Amygdala (tissue), 56 donors: ENCODE measurements at regions not wholly inside any gene's neighbourhood (a gene's known extent, or its start where the extent isn't known, plus 50 kb on each side); places are given as distances from the start of the nearest gene placed in this dataset.
A peak's percentile ranks its signal among the peaks of the same experiment; 100 is the strongest.

Experiments
- DNase-seq, 56 donors: peaks; one replicate each; lab custom pipeline; 2025; lab: John Stamatoyannopoulos, UW

DNA sequence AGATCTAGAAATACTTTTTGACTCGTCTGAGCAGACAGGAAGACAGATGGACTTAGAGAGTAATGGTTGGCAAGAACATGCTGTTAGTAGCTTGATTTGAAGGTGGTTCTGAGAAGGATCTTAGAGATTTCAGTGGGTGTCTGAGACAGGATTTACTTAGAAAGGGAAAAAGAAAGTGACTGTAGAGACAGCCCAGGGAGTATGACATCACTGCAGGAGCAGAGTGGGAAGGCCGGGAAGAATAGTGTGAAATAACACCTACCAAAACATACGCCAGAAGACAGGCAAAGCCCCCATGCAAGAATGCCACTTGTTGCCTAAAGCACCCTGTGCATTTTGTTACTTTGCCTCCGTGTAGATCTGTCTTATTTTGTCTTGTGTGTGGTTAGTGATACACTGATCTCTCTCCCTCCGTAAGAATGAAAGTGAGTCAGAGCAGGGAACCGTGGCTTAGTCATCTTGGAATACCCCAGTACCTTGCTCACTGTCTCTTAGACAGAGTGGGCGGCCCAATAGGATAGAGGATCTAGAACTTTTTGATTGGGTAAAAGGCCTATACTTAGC is 161.3 kb upstream of the IFNG-AS1 start:
- DNase-seq: peak in 26 of 56 donors; percentile 2 to 66 (median 20)

GRCh38 chr12:67829896-67830295 is 159.4 kb upstream of the IFNG-AS1 start:
- DNase-seq: no peak

- DNase-seq: no peak
Observed at GRCh38 chr12:67832155-67832554, 157.1 kb upstream of the IFNG-AS1 start.

DNA sequence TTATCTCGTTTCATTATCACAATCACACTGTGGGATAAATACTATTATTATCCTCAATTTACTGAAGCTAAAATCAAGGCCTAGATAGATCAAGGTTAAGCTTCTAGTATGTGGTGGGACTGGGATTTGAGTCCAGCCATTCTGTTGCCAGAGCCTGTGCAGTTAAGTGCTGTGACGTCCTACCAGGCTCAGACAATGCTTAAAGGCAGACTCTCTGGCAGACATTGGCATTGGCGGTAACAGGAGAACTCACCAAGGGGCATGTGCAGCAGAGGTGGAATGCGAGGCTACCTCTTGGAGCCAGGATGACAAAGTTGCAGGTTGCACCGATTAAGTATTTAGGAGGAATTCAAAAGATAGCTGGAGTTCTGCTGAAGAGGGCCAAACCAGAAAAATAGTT is 155.6 kb upstream of the IFNG-AS1 start:
- DNase-seq: no peak

DNA sequence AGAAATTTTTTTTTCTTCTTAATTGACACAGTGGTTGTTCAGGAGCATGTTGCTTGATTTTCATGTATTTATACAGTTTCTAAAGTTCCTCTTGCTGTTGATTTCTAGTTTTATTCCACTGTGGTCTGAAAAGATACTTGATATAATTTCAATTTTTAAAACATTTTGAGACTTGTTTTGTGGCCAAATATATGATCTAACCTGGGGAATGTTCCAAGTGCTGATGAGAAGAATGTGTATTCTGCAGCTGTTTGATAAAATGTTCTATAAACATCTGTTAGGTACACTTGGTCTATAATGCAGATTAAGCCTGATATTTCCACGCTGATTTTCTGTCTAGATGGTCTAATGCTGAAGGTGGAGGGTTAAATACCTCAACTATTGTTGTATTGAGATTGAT is 151.4 kb upstream of the IFNG-AS1 start:
- DNase-seq: no peak

DNA sequence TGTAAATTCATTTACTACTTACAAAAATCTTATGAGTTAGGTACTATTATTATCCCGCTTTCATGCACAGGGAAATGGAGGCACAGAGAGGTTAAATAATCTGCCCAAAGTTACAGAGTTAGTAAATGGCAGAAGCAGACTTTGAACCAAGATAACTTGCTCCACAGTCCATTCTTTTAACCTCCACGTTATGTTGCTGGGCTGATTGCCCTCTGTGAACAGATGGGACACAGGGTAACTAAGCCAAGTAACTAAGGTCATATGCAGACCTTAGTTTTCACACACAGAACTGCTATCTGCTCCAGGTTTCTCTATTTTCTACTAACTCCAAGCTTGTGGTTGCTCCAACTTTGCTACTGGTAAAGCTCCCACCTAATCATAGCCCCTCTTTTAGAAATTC is 147.1 kb upstream of the IFNG-AS1 start:
- no peak for DNase-seq

GRCh38 chr12:67843257-67843656 is 146.0 kb upstream of the IFNG-AS1 start:
- no peak for DNase-seq

- DNase-seq: no peak
Observed at GRCh38 chr12:67852701-67853100, 136.5 kb upstream of the IFNG-AS1 start.

DNA sequence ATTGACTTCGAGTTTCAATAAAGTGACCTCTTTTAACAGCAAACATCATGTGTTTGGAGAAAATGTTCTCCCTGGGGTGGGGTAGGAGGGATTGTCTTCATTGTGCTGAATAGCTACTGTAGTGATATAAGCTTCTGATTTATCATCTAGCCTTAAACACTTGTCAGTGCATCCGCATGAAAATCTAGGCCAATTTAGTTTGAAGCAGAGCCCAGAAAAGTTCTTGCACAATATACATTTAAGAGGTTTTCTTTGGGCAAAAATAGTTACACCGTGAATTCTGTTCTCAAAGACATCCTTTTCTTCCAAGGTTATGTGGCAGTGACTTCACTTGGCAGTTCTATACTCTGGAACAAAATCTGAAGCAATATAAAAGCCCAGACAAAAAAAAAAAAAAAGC is 136.0 kb upstream of the IFNG-AS1 start:
- no peak for DNase-seq

DNA sequence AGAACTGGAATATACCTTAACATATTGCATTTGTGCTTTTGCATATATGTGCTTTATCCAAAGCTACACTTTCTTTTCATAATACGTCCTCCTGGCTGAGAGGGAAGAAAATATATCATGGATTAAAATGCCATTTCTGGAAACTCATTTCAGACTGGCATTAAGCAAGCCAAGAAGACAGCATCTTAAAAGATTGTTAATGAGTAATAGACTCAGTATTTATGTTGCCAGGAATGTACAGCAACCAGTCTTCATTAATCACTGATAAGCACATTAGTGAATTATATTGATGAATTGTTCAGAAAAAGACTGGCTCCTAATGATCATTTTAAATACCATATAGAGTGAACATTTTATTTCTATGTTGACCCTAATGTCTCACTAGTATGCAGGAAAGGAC is 134.9 kb upstream of the IFNG-AS1 start:
- no peak for DNase-seq

DNA sequence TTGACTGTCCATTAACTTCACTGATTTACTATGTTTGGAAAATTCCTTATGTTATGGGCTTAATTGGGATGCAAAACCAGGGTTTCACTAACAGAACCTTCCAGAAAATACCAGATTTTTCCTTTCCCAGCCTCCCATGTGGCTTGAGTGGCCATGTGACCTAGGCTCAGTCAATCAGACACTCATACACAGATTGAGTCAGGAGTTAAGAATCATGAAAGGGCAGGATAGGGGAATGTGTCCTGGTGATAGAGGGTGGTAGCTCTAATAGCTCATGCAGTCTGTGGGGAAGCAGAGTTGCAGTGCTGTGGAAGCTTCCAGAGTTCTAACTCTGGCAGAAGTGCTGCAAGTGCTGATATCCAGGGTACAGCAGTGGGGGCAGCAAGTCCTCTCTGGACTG is 134.1 kb upstream of the IFNG-AS1 start:
- DNase-seq: no peak

DNA sequence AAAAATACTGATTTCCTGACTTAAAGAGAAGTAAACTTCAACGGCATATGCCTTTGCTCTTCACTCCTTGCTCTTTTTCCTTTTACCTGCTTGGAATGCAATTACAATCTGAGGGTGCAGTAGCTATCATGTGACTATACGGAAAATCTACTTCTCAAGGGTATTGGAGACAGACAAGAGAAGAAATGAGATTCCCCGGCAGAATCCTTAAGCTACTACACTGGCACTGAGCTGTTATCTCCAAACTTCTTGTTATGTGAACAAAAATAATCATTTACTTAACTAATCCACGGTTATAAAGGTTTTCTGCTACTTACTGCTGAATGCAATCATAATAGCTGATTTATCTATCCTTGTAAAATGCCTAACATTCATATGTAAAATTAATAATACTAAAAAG is 118.0 kb upstream of the IFNG-AS1 start:
- DNase-seq: no peak

DNA sequence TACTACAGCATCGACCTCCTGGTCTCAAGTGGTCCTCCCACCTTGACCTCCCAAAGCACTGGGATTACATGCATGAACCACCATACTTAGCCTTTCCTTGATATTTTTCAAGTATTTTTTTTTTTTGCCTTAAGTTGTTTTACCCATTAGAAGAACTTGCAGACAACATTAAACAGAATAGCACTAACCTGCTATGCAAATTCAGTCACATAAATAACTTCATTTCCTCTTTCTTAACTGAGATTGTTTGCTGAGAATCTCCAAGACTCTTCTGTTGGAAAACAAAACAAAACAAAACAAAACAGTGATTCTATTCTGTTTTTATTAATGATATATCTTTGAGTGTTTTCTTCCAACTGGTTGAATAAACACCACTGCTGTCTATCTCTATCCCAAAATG is 115.9 kb upstream of the IFNG-AS1 start:
- no peak for DNase-seq

GRCh38 chr12:67876305-67876915 is 112.8 kb upstream of the IFNG-AS1 start:
- no peak for DNase-seq

- no peak for DNase-seq
Observed at GRCh38 chr12:67877727-67878126, 111.5 kb upstream of the IFNG-AS1 start.

DNA sequence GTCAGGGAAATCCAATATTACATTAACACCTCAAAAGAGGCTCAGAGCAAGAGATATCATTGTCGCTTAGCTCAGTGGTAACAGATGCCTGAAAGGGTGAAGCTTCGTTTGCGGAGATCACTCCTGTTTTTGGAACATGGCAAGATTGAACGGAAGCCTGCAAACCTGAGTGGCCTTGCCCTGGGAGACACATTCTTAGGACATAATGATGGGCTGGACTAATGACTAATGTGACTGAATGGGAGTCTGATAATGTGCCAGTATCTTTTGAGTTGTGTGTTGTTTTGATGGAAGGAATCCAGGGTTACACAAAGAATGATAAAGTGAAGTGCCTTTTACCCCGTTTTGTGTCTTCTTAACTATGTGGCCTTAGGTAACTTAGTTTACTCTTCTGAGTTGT is 109.3 kb upstream of the IFNG-AS1 start:
- no peak for DNase-seq

- DNase-seq: no peak
Observed at GRCh38 chr12:67881565-67881964, 107.7 kb upstream of the IFNG-AS1 start.

GRCh38 chr12:67884596-67884995 is 104.7 kb upstream of the IFNG-AS1 start:
- no peak for DNase-seq

DNA sequence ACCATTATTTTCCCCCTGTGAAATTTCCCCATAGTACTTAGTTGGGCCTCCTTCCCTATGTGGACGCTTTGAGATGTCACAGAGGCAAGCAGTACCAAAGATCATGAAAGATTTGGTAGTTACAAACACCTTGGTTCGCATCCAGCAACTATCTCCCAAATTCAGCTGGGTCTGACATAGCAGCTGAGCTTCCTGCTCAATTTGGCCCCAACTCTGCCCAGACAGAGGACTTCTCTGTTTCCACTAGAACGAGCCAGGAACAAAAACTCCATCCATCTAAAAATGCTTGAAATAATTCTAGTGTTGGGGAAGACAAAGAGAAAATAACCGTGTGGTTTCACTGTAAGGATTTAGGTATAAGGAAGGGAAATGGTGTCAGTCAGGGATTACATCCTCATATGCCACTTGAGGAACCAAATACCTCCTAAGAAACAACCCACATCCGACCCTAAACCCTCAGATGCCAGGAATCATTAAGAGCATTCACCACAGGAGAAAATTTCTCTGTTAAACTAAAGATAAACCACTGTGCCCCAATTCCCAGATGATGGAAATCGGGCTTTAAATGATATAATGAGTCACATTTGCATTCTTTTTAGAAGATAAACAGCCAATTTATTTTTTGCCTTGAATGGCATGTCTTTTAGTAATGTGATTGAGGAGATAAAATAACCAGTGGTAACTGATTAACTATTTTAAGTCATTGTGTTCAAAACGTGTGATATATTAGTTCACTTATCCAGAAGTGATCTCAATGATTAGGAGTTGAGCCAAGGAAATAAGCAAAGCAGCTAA is 103.7 kb upstream of the IFNG-AS1 start:
- peak in 1 of 56 donors; percentile 0 for DNase-seq

GRCh38 chr12:67887065-67887464 is 102.2 kb upstream of the IFNG-AS1 start:
- no peak for DNase-seq

- no peak for DNase-seq
Observed at GRCh38 chr12:67889931-67890330, 99.3 kb upstream of the IFNG-AS1 start.

DNA sequence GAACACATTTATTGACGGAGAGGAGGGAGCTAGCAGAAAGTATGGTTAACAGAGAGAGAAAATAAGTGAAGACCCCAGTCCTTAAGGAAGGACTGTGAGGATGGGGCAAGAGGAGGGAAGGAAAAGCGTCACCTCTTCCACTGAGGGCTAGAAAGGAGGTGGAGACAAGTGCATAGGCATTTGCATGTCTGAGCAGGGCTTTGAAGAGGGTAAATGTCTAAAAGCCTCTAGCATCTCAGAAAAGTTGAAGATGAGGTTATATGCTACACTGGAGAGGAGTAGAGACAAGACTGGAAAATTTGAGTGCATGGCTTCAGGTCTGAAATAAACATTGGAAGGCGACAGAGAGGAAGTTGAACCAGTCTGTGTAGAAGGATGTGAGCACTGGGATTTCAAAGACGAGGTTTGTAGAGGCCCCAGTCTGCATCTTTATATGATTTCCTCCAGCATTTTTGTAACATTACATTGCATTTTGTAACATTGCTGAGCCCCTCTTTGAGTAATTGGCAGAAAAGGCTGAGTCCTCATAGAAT is 98.5 kb upstream of the IFNG-AS1 start:
- DNase-seq: no peak
